ENCODE measurements at regions not wholly inside any gene's neighbourhood (a gene's known extent, or its start where the extent isn't known, plus 50 kb on each side); places are given as distances from the start of the nearest gene placed in this dataset.

- no peak for DNase-seq
Observed at GRCh38 chr15:31456354-31457060, 129.9 kb downstream of the KLF13 start.

DNA sequence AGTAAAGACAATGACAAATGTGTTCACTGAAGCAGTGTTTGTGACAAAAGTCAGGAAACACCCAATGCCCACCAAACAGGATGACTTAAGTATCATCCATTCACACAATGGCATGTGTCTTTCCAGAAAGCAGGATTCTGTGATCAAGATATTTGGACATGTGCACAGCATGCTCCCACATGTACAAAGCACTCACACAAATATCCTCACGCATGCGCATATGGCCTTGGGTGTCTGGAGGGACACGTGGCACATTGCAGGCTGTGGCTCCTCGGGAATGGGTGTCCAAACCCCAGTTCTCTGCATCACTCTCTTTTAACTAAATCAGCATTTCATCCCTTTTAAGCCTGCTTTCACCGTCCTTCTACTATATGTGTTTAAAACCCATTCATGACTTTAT lies 130.5 kb downstream of the KLF13 start:
- DNase-seq: no peak

- DNase-seq: no peak
Observed at GRCh38 chr15:31457631-31458526, 131.2 kb downstream of the KLF13 start.

DNA sequence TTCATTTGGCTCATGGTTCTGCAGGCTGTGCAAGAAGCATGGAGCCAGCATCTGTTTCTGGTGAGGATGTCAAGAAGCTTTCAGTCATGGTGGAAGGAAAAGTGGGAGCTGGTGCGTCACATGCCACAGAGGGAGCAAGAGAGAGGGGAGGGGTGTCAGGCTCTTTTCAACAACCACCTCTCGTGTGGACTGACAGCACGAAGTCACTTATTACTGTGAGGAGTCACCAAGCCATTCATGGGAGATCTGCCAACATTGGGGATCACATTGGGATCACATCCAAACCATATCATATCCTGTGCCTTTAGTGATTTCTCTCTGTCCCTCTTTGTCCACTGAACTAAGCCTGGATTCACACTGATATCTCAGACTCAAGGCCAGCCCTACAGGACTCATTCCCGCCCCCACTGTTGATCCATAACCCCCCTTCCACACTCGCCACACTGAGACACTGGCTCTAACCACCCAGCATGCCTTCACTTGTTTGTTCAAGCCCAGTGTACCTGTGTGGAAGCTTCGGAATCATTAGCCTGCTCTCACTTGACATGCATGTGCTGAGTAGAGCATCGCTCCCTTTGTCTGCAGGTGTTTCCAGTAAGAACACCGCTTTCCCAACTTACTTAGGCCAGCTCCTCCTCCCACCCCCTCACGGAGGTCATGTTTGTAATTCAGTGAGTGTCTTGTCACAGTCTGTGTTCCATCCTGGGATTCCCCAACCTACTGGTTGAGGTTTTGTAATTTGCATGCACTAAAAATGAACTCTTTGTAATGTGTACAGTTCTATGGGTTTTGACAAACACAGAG lies 132.2 kb downstream of the KLF13 start:
- DNase-seq: no peak

DNA sequence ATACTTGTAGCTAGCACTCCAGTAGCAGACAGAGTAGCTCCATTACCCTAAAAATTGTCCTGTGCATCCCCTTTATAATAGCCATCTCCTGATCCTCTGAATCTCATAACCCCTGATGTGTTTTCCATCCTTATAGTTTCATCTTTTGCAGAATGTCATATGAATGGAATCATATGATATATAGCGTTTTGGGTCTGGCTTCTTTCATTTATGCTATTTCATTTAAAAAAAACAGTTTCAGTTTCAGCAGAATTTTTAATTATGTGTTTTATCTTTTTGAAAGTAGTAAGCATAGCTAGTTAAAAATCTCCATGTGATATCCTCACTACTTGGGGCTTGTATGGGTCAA lies 132.7 kb downstream of the KLF13 start:
- DNase-seq: no peak

DNA sequence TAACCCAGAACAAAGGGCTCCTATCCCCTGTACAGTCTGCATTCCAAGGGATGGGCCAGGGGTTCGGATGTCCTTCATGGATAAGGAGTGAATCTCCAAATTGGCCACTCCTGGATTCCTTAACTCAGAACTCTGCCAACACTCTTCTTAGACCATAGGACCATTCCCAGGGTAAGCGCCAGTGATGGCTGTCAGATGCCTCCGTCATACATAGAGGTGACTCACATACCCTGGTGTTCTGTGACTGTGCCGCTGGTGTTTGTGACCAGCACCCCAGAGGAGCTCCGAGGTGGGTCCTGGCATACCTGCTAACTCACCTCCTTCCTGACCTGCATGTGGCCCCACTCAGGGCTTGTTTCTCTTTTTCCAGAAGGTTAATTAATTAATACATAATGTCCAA lies 134.7 kb downstream of the KLF13 start:
- DNase-seq: no peak

DNA sequence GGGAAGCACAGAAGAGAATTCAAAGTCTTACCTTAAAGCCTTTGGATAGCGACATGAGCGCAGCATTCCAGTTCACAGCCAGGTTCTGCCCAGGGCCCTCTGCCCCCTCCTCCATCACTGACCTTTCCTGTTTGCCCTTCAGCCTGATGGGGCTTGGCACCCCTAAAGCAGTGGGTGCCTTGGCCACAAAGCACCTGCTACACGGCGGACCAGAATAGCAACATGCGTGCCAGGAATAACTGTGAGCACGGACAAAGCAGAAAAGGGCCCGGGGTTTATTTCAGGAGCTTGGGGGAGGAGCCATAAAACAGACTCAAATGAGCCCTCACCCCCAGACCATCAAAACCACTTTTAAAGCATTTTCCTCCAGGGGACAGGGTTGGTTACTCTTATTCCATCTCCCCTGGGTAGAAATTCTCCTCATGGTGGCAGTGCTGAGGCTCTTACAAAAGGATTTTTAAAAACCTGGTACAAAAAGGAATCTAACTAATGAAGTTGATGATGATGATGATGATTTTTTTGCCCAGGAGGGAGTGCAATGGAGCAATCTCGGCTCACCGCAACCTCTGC lies 135.4 kb downstream of the KLF13 start:
- no peak for DNase-seq

- DNase-seq: no peak
Observed at GRCh38 chr15:31463521-31464102, 137.0 kb downstream of the KLF13 start.

- DNase-seq: no peak
Observed at GRCh38 chr15:31464216-31465082, 137.8 kb downstream of the KLF13 start.

GRCh38 chr15:31465083-31465955 lies 138.7 kb downstream of the KLF13 start:
- no peak for DNase-seq

DNA sequence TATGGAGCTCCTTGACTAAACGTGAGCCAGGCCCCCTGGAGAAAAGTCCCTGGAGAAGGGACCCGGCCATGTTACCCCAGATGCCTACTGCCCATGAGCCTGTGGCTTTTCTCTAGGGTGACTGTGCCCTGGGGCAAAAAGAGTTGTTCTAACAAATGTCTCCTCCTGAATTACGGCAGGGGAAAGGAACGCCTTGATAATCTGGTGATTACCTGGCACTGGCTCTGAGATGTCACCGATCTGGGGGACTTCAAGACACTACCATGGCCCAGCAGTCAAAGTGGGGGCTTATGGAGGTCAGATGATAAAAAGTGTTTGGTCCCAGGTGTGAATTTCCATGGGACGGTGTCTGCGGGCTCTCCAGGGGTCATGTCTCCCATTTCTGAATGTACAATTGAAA lies 140.7 kb downstream of the KLF13 start:
- no peak for DNase-seq

- no peak for DNase-seq
Observed at GRCh38 chr15:31468911-31469785, 142.5 kb downstream of the KLF13 start.

DNA sequence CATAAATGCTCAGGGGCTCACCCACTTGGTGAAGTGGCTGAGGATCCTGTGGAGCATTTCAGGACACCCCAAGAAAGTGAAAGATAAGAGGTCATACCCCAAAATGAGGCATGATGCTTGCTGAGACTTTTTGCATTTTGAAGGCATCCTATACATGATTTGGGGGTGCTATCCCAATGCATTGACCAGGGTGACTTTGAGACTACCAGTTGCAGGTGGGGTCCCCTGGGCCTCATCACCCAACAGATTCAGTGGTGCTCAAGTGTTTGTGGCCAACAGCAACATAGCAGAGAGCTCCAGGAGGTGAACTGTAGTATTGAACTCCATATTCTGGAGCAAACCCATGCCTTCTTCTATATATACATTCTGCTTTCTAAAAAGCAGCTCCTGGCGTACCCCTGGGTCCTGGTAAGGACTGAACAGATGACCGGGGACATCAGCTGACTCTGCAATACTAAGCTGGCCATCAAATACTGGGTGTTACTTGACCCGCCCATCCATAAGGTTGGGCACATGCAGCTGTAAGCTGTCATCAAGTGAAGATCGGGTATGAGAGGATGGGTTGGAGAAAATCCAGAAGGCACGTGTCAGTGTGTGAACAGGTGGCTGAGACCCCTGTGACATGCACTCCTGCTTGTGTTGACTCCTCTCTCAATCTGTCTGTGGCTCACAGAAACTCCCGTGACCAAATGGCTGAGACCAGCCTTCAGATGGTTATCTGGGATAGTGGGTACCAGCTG lies 143.3 kb downstream of the KLF13 start:
- DNase-seq: no peak

DNA sequence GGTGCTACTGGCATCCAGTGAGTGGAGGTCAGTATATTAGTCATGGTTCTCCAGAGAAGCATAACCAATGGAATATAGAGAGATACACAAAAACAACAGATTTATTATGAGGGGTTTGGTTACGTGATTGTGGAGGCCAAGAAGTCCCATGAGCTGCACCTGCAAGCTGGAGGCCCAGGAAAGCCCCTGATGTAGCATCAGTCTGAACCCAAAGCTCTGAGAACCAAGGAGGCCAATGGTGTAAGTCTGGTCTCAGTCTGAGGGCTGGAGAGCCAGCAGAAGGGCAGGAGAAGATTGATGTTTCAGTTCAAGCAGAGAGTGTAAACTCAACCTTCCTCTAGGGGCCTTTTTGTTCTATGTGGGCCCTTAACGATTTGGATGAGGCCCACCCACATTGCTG lies 144.1 kb downstream of the KLF13 start:
- no peak for DNase-seq

DNA sequence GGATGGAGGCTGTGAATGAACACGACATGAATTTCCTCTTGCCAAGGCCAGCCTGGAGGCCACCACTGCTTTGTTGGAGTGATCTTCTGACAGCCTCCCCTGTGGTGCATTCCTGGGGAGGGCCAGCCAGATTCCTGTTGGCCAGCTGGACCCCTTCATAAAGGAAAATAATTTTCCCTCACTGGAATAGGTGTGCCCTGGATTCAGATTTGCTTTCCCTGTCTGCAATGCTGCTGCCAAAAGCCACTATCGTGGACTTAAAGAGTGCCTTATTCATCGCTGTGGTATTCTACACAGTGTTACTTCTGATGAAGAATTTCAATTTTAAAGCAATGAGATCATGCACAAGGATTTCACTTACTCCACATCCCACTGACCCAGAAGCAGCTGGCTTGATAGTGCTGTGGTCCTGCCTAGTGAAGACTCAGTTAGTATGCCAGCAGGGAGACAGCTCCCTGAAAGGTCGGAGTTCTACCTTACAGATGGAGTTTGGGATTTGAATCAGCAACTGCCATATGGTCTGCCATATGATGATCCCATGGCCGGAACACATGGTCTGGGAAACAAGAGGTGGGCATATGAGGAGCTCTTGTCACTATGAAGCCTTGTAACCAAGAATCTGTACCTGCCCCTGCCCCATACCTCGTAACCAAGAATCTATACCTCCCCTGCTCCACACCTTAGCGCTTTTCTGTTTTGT lies 145.2 kb downstream of the KLF13 start:
- DNase-seq: no peak

- peak; percentile 33 for DNase-seq
Observed at GRCh38 chr15:31472636-31473384, 146.2 kb downstream of the KLF13 start.

DNA sequence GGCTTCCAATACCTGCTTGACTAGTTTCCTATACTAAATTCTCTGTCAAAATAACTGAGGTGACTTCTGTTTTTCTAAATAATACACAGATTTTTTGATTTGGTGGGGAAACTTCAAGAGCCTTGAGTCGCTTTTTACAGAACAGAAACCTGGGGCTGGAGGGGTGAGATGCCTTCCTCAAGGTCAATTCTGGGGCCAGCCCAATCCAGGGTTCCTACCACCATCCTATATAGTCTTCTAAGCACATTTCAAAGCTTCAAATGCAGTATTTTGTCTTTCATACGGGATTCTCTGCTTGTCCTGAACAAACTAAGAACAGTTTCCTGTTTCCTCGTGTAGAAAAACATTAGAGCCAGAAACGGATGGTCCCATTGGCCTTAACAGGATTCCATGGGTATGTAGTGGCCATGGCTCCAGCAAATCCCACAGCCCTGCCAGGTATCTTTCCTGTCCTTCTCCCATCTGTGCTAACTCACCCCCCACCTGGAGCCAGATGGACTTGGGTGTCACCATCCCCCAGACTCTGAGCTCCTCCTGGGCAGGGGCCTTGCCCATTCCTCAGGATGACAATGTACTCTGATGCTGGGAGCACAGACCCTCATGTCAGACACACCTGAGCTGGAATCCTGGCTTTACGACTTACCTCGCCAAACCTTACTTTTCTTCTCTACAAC lies 146.9 kb downstream of the KLF13 start:
- DNase-seq: no peak
